ENCODE measurements at regions not wholly inside any gene's neighbourhood (a gene's known extent, or its start where the extent isn't known, plus 50 kb on each side); places are given as distances from the start of the nearest gene placed in this dataset.

DNA sequence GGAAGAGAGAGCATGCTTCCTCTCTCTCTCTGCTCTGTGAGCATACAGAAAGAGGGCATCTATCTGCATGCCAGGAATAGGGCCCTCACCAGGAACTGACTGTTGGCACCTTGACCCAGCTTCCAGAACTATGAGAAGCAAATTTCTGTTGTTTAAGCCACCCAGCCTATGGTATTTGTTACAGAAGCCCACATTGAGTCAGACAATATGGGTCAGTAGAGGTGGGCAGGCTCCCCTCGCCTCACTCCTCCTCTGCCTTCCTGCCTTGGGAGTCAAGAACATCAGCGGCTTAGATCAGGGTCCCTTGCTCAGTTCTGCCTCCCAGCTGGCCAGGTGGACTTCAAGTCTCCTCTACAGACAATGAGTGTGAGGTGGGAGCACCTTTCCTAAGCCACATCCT lies 92.3 kb downstream of the COPS8 start:
- Histone ChIP-seq H3K36me3 (no peaks in the 10 kb centered on the region), H3K9me3 (no peaks in the 10 kb centered on the region), H3K4me3 (replicated peaks in 1 of 3) (no peak overlapping the region), H3K27me3 (no peaks in the 10 kb centered on the region), H3K27ac (no peak overlapping the region), H3K4me1 (no peaks in the 10 kb centered on the region)
- 86 to 91% methylated on average over 2 of the region's 2 CpGs for WGBS, 2 donors
- intact Hi-C loops (cut with DNase I) = no loop called here
- TF ChIP-seq, protein P1, sequence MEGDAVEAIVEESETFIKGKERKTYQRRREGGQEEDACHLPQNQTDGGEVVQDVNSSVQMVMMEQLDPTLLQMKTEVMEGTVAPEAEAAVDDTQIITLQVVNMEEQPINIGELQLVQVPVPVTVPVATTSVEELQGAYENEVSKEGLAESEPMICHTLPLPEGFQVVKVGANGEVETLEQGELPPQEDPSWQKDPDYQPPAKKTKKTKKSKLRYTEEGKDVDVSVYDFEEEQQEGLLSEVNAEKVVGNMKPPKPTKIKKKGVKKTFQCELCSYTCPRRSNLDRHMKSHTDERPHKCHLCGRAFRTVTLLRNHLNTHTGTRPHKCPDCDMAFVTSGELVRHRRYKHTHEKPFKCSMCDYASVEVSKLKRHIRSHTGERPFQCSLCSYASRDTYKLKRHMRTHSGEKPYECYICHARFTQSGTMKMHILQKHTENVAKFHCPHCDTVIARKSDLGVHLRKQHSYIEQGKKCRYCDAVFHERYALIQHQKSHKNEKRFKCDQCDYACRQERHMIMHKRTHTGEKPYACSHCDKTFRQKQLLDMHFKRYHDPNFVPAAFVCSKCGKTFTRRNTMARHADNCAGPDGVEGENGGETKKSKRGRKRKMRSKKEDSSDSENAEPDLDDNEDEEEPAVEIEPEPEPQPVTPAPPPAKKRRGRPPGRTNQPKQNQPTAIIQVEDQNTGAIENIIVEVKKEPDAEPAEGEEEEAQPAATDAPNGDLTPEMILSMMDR (IDR thresholded peaks at IDR 0.05) = no peak
- TF ChIP-seq POLR2A (IDR thresholded peaks at IDR 0.05) = no peak
- no peak for DNase-seq

GRCh38 chr2:237178396-237178795 lies 92.7 kb downstream of the COPS8 start:
- 88 to 92% methylated on average over 6 of the region's 6 CpGs for WGBS, 2 donors
- intact Hi-C loops (cut with DNase I) = no loop called here
- Histone ChIP-seq H3K4me1 (no peaks in the 10 kb centered on the region), H3K9me3 (no peaks in the 10 kb centered on the region), H3K27me3 (no peaks in the 10 kb centered on the region), H3K36me3 (no peaks in the 10 kb centered on the region), H3K27ac (no peak overlapping the region), H3K4me3 (replicated peaks in 1 of 3) (no peak overlapping the region)
- no peak for DNase-seq
- no peak for TF ChIP-seq POLR2A (IDR thresholded peaks at IDR 0.05)
- TF ChIP-seq, protein P1 (IDR thresholded peaks at IDR 0.05) = no peak

DNA sequence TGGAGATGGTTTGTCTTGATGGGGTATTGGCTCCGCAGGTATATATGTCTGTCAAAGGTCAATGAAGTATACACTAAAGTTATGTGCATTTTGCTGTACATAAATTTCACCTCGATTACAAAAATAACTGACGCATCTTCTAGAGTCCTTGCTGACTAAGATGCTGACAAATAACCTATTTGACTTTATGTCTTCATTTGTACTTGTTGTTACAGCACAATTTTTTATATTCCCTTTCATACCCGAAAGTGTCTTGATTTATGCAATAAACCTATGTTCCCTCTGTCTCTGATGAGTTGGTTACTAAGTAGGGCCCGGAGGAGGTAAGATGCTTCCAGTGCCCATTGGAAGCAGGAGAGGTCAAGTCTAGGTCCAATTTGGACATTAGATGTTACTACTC lies 93.5 kb downstream of the COPS8 start:
- no peak for DNase-seq
- Histone ChIP-seq H3K4me1 (no peaks in the 10 kb centered on the region), H3K4me3 (replicated peaks in 1 of 3) (no peak overlapping the region), H3K36me3 (no peaks in the 10 kb centered on the region), H3K27ac (no peak overlapping the region), H3K27me3 (no peaks in the 10 kb centered on the region), H3K9me3 (no peaks in the 10 kb centered on the region)
- TF ChIP-seq, protein P1 (IDR thresholded peaks at IDR 0.05) = no peak
- no peak for TF ChIP-seq POLR2A (IDR thresholded peaks at IDR 0.05)
- WGBS, 2 donors = 93 to 95% methylated on average over 5 of the region's 5 CpGs
- intact Hi-C loops (cut with DNase I) = no loop called here

- no peak for DNase-seq
- Histone ChIP-seq H3K4me1 (no peaks in the 10 kb centered on the region), H3K27ac (no peak overlapping the region), H3K27me3 (no peaks in the 10 kb centered on the region), H3K9me3 (no peaks in the 10 kb centered on the region), H3K4me3 (replicated peaks in 1 of 3) (no peak overlapping the region), H3K36me3 (no peaks in the 10 kb centered on the region)
- 79% methylated on average over 5 of the region's 5 CpGs for WGBS, 2 donors
- TF ChIP-seq, protein P1 (IDR thresholded peaks at IDR 0.05) = no peak
- TF ChIP-seq POLR2A (IDR thresholded peaks at IDR 0.05) = no peak
- intact Hi-C loops (cut with DNase I) = no loop called here
These were observed 94.5 kb downstream of the COPS8 start for GRCh38 chr2:237180187-237180586.

GRCh38 chr2:237180987-237181386 lies 95.3 kb downstream of the COPS8 start:
- DNase-seq = no peak
- H3K27me3 ChIP-seq = no peaks in the 10 kb centered on the region
- no peaks in the 10 kb centered on the region for H3K9me3 ChIP-seq
- WGBS, 2 donors = 91 to 100% methylated on average over 2 of the region's 2 CpGs
- H3K27ac ChIP-seq = no peak overlapping the region
- TF ChIP-seq POLR2A (IDR thresholded peaks at IDR 0.05) = no peak
- TF ChIP-seq, protein P1 (IDR thresholded peaks at IDR 0.05) = no peak
- no peaks in the 10 kb centered on the region for H3K4me1 ChIP-seq
- intact Hi-C loops (cut with DNase I) = no loop called here
- H3K4me3 ChIP-seq (replicated peaks in 1 of 3) = no peak overlapping the region
- H3K36me3 ChIP-seq = no peaks in the 10 kb centered on the region
